HUDEP-2 (cell line): ENCODE measurements at regions not wholly inside any gene's neighbourhood (a gene's known extent, or its start where the extent isn't known, plus 50 kb on each side); places are given as distances from the start of the nearest gene placed in this dataset.

Source experiments
- DNase-seq, 76 experiments: peaks; one replicate each; lab custom pipeline; 2025; ENCODE audit not compliant: unreplicated experiment in 76 of 76; lab: John Stamatoyannopoulos, UW

- DNase-seq: no peak
These were observed 781.9 kb downstream of the MRPL39 start for GRCh38 chr21:24825348-24825747.

GRCh38 chr21:24824209-24824608 lies 783.1 kb downstream of the MRPL39 start:
- DNase-seq: no peak

- DNase-seq: no peak
These were observed 784.0 kb downstream of the MRPL39 start for GRCh38 chr21:24823247-24823646.

GRCh38 chr21:24785033-24785432 lies 822.2 kb downstream of the MRPL39 start:
- DNase-seq: no peak

- DNase-seq: no peak
These were observed 826.1 kb downstream of the MRPL39 start for GRCh38 chr21:24781146-24781545.

GRCh38 chr21:24759348-24760075 lies 847.8 kb downstream of the MRPL39 start:
- DNase-seq: peak in 1 of 76 experiments; percentile 24

- DNase-seq: no peak
These were observed 869.2 kb downstream of the MRPL39 start for GRCh38 chr21:24738063-24738462.

GRCh38 chr21:24737296-24737850 lies 869.9 kb downstream of the MRPL39 start:
- no peak for DNase-seq

- DNase-seq: no peak
These were observed 876.6 kb downstream of the MRPL39 start for GRCh38 chr21:24730661-24731060.

GRCh38 chr21:24729568-24729967 lies 877.7 kb downstream of the MRPL39 start:
- no peak for DNase-seq

GRCh38 chr21:24727803-24728440 lies 879.4 kb downstream of the MRPL39 start:
- no peak for DNase-seq

- DNase-seq: peak in 1 of 76 experiments; percentile 28
These were observed 890.9 kb downstream of the MRPL39 start for GRCh38 chr21:24716281-24716918.

GRCh38 chr21:24714646-24715200 lies 892.6 kb downstream of the MRPL39 start:
- peak in 4 of 76 experiments; percentile 11 to 65 (median 42) for DNase-seq

GRCh38 chr21:24705201-24705600 lies 902.1 kb downstream of the MRPL39 start:
- DNase-seq: no peak

- no peak for DNase-seq
These were observed 913.5 kb downstream of the MRPL39 start for GRCh38 chr21:24693779-24694178.

GRCh38 chr21:24681456-24681855 lies 925.8 kb downstream of the MRPL39 start:
- no peak for DNase-seq

GRCh38 chr21:24671901-24672300 lies 935.4 kb downstream of the MRPL39 start:
- no peak for DNase-seq

- DNase-seq: no peak
These were observed 948.4 kb downstream of the MRPL39 start for GRCh38 chr21:24658926-24659325.

GRCh38 chr21:24658026-24658425 lies 949.3 kb downstream of the MRPL39 start:
- DNase-seq: no peak

- DNase-seq: no peak
These were observed 957.6 kb downstream of the MRPL39 start for GRCh38 chr21:24649691-24650090.

- DNase-seq: no peak
These were observed 970.6 kb downstream of the MRPL39 start for GRCh38 chr21:24636696-24637095.
